GM13977 (cell line): ENCODE measurements at regions not wholly inside any gene's neighbourhood (a gene's known extent, or its start where the extent isn't known, plus 50 kb on each side); places are given as distances from the start of the nearest gene placed in this dataset.
"Not testable (repeated sequence)": the region's sequence is repeated elsewhere in the genome, so short reads cannot be mapped to it uniquely, and the experiment has no call there.

Source experiments
- DNase-seq: peaks from one replicate; pipeline ENCODE4 v3.0.0; 2012; ENCODE audit warnings: low spot score
- CTCF ChIP-seq: IDR thresholded peaks from 2 replicates; pipeline ENCODE4 v1.5.1; 2012; ENCODE audit warnings: mild to moderate bottlenecking, control low read depth; ENCODE audit not compliant: insufficient read depth; ENCODE audit errors: extremely low read depth, missing control alignments
- in situ Hi-C: fragments of 300-500 bp; cut with MboI; formaldehyde crosslinking; loops from one replicate; pipeline ENCODE4 v1.12.0; 2022; ENCODE audit warnings: low sequenced_read_pairs, low pct_unique_long_range_greater_than_20kb, mixed read lengths, inconsistent platforms; ENCODE audit not compliant: unreplicated experiment

GRCh38 chr4:117164338-117164737, 79.0 kb upstream of the TRAM1L1 start:
- in situ Hi-C loops, result no loop called here

GRCh38 chr4:117175369-117175768, 90.0 kb upstream of the TRAM1L1 start:
- in situ Hi-C loops, DNase-seq: not testable (repeated sequence)

More at GRCh38 chr4:117164338-117164737, 79.0 kb upstream of the TRAM1L1 start:
- TF ChIP-seq CTCF, result no peak
- no peak for DNase-seq

- no peak for TF ChIP-seq CTCF
- DNase-seq, result no peak
- in situ Hi-C loops, result no loop called here
These were observed 117.9 kb upstream of the TRAM1L1 start for GRCh38 chr4:117203231-117203630.

GRCh38 chr4:117210551-117210950, 125.2 kb upstream of the TRAM1L1 start:
- no peak for DNase-seq
- TF ChIP-seq CTCF, result no peak
- in situ Hi-C loops, result no loop called here

GRCh38 chr4:117224256-117224655, 138.9 kb upstream of the TRAM1L1 start:
- no peak for TF ChIP-seq CTCF
- DNase-seq, result no peak
- in situ Hi-C loops, result no loop called here

GRCh38 chr4:117225471-117225870, 140.1 kb upstream of the TRAM1L1 start:
- DNase-seq, result no peak
- TF ChIP-seq CTCF, result no peak
- in situ Hi-C loops, result no loop called here

- no peak for DNase-seq
- TF ChIP-seq CTCF, result no peak
- in situ Hi-C loops, result no loop called here
These were observed 142.5 kb upstream of the TRAM1L1 start for GRCh38 chr4:117227925-117228324.

- in situ Hi-C loops, result no loop called here
These were observed 154.1 kb upstream of the TRAM1L1 start for GRCh38 chr4:117239434-117239833.

More at GRCh38 chr4:117239434-117239833, 154.1 kb upstream of the TRAM1L1 start:
- no peak for TF ChIP-seq CTCF
- DNase-seq, result no peak
